CD4-positive, alpha-beta T cell (primary cell): ENCODE measurements at regions not wholly inside any gene's neighbourhood (a gene's known extent, or its start where the extent isn't known, plus 50 kb on each side); places are given as distances from the start of the nearest gene placed in this dataset.

Experiments used
- ATAC-seq: fragments of 200-7000 bp; cut with Tn5 transposase; one replicate; pipeline ENCODE4 v1.10.0; 2022; ENCODE audit warnings: mild to moderate bottlenecking; ENCODE audit not compliant: poor library complexity
- CTCF ChIA-PET: fragments of 350-600 bp; sonication (Branson Sonifier 250); formaldehyde crosslinking; loops from one replicate; lab custom pipeline; 2021; ENCODE audit warnings: antibody characterized with exemption, inconsistent platforms; lab: Charles Lee
- POLR2A ChIA-PET: fragments of 350-600 bp; sonication (Branson Sonifier 250); formaldehyde crosslinking; loops from one replicate; lab custom pipeline; 2021; ENCODE audit warnings: antibody characterized with exemption, inconsistent platforms; lab: Charles Lee
- DNase-seq, 14 experiments: peaks; one replicate each; pipeline ENCODE4 v3.0.0-alpha.2; 2013 to 2020; ENCODE audit warnings: mixed read lengths in 2 of 14
- H3K27ac ChIP-seq, 2 donors: one replicate each; pipeline versions ENCODE4 v1.5.1 to v1.7.0; 2013; ENCODE audit warnings: low read length in 2 of 2, low read depth in 1 of 2, mild to moderate bottlenecking in 1 of 2
- H3K27me3 ChIP-seq, 2 experiments: 1 replicate in 1 of 2; 2 replicates in 1 of 2; pipeline versions ENCODE4 v1.6.1 to v1.7.0; 2013; ENCODE audit warnings: low read length in 2 of 2, control low read depth in 1 of 2, mild to moderate bottlenecking in 1 of 2, moderate library complexity in 1 of 2; ENCODE audit not compliant: insufficient read depth in 2 of 2, control insufficient read depth in 1 of 2
- H3K36me3 ChIP-seq: one replicate; pipeline ENCODE4 v1.6.1; 2013; ENCODE audit warnings: low read length, control low read depth; ENCODE audit not compliant: insufficient read depth
- H3K4me1 ChIP-seq: one replicate; pipeline ENCODE4 v1.6.1; 2013; ENCODE audit warnings: low read length, control low read depth; ENCODE audit not compliant: insufficient read depth
- H3K4me3 ChIP-seq: one replicate; pipeline ENCODE4 v1.5.1; 2013; ENCODE audit warnings: mild to moderate bottlenecking, low read length, moderate library complexity
- H3K9me3 ChIP-seq, 2 experiments: 1 replicate in 1 of 2; 2 replicates in 1 of 2; pipeline versions ENCODE4 v1.6.1 to v1.7.0; 2013; ENCODE audit warnings: low read length in 2 of 2, mild to moderate bottlenecking in 2 of 2, control low read depth in 1 of 2, moderate library complexity in 1 of 2; ENCODE audit not compliant: control insufficient read depth in 1 of 2, insufficient read depth in 1 of 2
- H3K27ac Mint-ChIP-seq: one replicate; pipeline ENCODE4 v1.8.0; 2020; ENCODE audit warnings: mixed read lengths
- H3K27me3 Mint-ChIP-seq: one replicate; pipeline ENCODE4 v1.8.0; 2021; ENCODE audit warnings: mixed read lengths
- H3K36me3 Mint-ChIP-seq: one replicate; pipeline ENCODE4 v1.8.0; 2021; ENCODE audit warnings: low read depth, mixed read lengths
- H3K4me1 Mint-ChIP-seq: one replicate; pipeline ENCODE4 v1.8.0; 2021; ENCODE audit warnings: low read depth, mixed read lengths
- H3K4me3 Mint-ChIP-seq: one replicate; pipeline ENCODE4 v1.8.0; 2020; ENCODE audit warnings: mild to moderate bottlenecking, mixed read lengths
- H3K9me3 Mint-ChIP-seq: one replicate; pipeline ENCODE4 v1.8.0; 2020; ENCODE audit warnings: mixed read lengths
- intact Hi-C, 2 experiments: fragments of 100-400 bp; cut with DNase I in 1 of 2; cut with micrococcal nuclease in 1 of 2; formaldehyde crosslinking; loops; one replicate each; pipeline versions ENCODE4 v1.15.1 to v1.9.0; 2023 to 2025; cut with DNase I, micrococcal nuclease
- TF ChIP-seq, protein P1 (sequence below): fragments of 200-600 bp; IDR thresholded peaks from one replicate; pipeline ENCODE4 v1.8.0; 2022; ENCODE audit warnings: antibody characterized with exemption, mild to moderate bottlenecking

DNA sequence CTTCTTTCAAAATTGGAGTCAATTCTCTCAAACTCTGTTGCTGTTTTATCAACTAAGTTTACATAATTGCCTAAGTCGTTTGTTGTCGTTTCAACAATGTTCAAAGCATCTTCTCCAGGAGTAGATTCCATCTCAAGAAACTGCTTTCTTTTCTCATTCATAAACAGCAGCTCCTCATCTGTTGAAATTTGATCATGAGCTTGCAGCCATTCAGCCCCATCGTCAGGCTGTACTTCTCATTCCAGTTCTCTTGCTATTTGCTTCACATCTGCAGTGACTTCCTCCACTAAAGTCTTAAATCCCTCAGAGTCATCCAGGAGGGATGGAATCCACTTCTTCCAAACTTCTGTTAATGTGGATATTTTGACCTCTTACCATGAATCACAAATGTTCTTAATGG, 230.6 kb downstream of the IRF8 start:
- Histone ChIP-seq H3K36me3 (no peaks in the 10 kb centered on the region), H3K4me3 (no peak overlapping the region), H3K9me3 (no peaks in the 10 kb centered on the region), H3K4me1 (no peaks in the 10 kb centered on the region), H3K27ac (no peak overlapping the region), H3K27me3 (peaks cover 0 to 2% of the 10 kb centered on the region in 2 experiments)
- ATAC-seq (no peak), DNase-seq (no peak)
- Mint-ChIP-seq H3K9me3 (no peaks in the 10 kb centered on the region), H3K27ac (no peak overlapping the region), H3K4me3 (no peak overlapping the region), H3K36me3 (no peaks in the 10 kb centered on the region), H3K27me3 (peaks cover 24% of the 10 kb centered on the region), H3K4me1 (no peaks in the 10 kb centered on the region)
- intact Hi-C loops: no loop called here
- TF ChIP-seq, protein P1, sequence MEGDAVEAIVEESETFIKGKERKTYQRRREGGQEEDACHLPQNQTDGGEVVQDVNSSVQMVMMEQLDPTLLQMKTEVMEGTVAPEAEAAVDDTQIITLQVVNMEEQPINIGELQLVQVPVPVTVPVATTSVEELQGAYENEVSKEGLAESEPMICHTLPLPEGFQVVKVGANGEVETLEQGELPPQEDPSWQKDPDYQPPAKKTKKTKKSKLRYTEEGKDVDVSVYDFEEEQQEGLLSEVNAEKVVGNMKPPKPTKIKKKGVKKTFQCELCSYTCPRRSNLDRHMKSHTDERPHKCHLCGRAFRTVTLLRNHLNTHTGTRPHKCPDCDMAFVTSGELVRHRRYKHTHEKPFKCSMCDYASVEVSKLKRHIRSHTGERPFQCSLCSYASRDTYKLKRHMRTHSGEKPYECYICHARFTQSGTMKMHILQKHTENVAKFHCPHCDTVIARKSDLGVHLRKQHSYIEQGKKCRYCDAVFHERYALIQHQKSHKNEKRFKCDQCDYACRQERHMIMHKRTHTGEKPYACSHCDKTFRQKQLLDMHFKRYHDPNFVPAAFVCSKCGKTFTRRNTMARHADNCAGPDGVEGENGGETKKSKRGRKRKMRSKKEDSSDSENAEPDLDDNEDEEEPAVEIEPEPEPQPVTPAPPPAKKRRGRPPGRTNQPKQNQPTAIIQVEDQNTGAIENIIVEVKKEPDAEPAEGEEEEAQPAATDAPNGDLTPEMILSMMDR: no peak
- ChIA-PET POLR2A (no interaction called here), CTCF (no interaction called here)

DNA sequence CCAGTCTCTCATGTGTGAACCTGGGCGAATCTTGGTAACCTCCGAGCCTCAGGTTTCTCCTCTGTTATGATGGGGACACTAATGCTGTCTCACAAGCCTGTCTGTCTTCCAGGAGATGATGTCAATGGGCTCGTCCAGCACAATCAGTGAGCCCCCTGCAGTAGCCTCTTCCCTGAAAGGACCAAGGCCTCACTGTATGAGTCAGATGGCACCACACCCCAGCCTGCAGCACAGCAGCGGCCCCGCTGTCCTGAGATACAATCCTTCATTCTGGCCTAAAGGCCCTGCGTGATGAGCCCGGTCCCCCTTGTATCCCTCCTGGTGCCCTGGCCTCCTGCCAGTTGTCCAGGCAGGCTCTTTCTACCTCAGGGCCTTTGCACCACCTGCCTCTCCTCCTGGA, 234.4 kb downstream of the IRF8 start:
- POLR2A ChIA-PET: no interaction called here
- intact Hi-C loops: no loop called here
- no peaks in the 10 kb centered on the region for H3K9me3 Mint-ChIP-seq
- no peaks in the 10 kb centered on the region for H3K4me1 Mint-ChIP-seq
- no peak for DNase-seq
- CTCF ChIA-PET: no interaction called here
- Histone ChIP-seq H3K27ac (no peak overlapping the region), H3K4me1 (no peaks in the 10 kb centered on the region), H3K4me3 (no peak overlapping the region), H3K9me3 (no peaks in the 10 kb centered on the region), H3K36me3 (no peaks in the 10 kb centered on the region), H3K27me3 (no peaks in the 10 kb centered on the region)
- no peak overlapping the region for H3K4me3 Mint-ChIP-seq
- TF ChIP-seq, protein P1: no peak
- H3K36me3 Mint-ChIP-seq: no peaks in the 10 kb centered on the region
- H3K27ac Mint-ChIP-seq: no peak overlapping the region
- ATAC-seq: no peak
- peaks cover 12% of the 10 kb centered on the region for H3K27me3 Mint-ChIP-seq

DNA sequence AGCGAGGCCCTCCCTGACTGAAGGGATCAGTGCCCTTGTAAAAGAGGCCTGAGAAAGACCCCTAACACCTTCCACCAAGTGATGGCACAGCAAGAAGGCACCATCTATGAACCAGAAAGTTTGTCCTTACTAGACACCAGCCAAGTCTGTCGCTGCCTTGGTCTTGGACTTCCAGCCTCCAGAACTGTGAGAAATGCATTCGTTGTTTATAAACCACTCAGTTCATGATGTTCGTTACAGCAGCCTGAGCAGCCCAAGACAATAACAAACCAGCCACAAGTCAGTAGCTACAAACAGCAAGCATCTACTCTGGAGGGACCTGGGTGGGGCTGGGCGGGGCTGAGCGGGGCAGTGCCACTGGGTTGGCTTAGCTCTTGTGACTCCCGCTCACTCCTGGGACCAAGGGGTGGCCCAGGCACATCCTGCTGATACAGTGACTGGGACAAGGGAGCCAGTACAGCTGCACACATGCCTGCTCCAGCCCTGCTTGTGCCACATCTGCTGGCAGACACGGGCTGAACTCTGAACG, 234.9 kb downstream of the IRF8 start:
- Mint-ChIP-seq H3K27me3 (peaks cover 12% of the 10 kb centered on the region), H3K27ac (no peak overlapping the region), H3K4me3 (no peak overlapping the region), H3K4me1 (no peaks in the 10 kb centered on the region), H3K36me3 (no peaks in the 10 kb centered on the region), H3K9me3 (no peaks in the 10 kb centered on the region)
- Histone ChIP-seq H3K9me3 (no peaks in the 10 kb centered on the region), H3K27me3 (no peaks in the 10 kb centered on the region), H3K27ac (no peak overlapping the region), H3K4me3 (no peak overlapping the region), H3K36me3 (no peaks in the 10 kb centered on the region), H3K4me1 (no peaks in the 10 kb centered on the region)
- POLR2A ChIA-PET: no interaction called here
- intact Hi-C loops: no loop called here
- DNase-seq (no peak), ATAC-seq (no peak)
- CTCF ChIA-PET: no interaction called here
- TF ChIP-seq, protein P1: no peak
